ENCODE measurements at regions not wholly inside any gene's neighbourhood (a gene's known extent, or its start where the extent isn't known, plus 50 kb on each side); places are given as distances from the start of the nearest gene placed in this dataset.

DNA sequence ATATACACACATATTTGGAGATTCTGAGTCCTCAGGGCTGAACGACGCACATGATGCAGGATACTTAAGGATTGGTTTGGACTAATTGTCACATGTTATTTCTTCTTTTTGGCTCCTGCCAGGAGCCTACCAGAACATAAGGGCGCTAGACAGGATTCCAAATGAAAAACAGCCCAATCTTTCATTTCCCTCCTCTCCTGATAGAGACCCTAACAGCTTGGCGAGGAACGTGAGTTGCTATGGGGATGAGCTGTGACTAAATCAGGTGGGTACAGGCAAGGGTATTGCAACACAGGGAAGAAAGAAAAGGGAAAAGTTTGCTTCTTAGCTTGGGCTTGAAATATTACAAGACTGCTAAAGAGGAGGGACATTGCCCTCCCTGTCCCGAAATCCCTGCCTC lies 109.9 kb downstream of the AIPL1 start:
- ATAC-seq: no peak
- TF ChIP-seq, protein P1, sequence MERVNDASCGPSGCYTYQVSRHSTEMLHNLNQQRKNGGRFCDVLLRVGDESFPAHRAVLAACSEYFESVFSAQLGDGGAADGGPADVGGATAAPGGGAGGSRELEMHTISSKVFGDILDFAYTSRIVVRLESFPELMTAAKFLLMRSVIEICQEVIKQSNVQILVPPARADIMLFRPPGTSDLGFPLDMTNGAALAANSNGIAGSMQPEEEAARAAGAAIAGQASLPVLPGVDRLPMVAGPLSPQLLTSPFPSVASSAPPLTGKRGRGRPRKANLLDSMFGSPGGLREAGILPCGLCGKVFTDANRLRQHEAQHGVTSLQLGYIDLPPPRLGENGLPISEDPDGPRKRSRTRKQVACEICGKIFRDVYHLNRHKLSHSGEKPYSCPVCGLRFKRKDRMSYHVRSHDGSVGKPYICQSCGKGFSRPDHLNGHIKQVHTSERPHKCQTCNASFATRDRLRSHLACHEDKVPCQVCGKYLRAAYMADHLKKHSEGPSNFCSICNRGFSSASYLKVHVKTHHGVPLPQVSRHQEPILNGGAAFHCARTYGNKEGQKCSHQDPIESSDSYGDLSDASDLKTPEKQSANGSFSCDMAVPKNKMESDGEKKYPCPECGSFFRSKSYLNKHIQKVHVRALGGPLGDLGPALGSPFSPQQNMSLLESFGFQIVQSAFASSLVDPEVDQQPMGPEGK (CRISPR knock-in tag; IDR thresholded peaks at IDR 0.05; ENCODE audit: borderline replicate concordance): no peak
- TF ChIP-seq RARB (CRISPR knock-in tag; IDR thresholded peaks at IDR 0.05): no peak
- TF ChIP-seq ZC3H10 (CRISPR knock-in tag; IDR thresholded peaks at IDR 0.05): no peak
- no peak for TF ChIP-seq TCF4 (CRISPR knock-in tag; IDR thresholded peaks at IDR 0.05; ENCODE audit: borderline replicate concordance)
- no peak for TF ChIP-seq TOX (CRISPR knock-in tag; IDR thresholded peaks at IDR 0.05; ENCODE audit: borderline replicate concordance)
- no peak for TF ChIP-seq OSR1 (CRISPR knock-in tag; IDR thresholded peaks at IDR 0.05)
- TF ChIP-seq, protein P2, sequence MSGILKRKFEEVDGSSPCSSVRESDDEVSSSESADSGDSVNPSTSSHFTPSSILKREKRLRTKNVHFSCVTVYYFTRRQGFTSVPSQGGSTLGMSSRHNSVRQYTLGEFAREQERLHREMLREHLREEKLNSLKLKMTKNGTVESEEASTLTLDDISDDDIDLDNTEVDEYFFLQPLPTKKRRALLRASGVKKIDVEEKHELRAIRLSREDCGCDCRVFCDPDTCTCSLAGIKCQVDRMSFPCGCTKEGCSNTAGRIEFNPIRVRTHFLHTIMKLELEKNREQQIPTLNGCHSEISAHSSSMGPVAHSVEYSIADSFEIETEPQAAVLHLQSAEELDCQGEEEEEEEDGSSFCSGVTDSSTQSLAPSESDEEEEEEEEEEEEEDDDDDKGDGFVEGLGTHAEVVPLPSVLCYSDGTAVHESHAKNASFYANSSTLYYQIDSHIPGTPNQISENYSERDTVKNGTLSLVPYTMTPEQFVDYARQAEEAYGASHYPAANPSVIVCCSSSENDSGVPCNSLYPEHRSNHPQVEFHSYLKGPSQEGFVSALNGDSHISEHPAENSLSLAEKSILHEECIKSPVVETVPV (CRISPR knock-in tag; IDR thresholded peaks at IDR 0.05): no peak
- TF ChIP-seq, protein P3, sequence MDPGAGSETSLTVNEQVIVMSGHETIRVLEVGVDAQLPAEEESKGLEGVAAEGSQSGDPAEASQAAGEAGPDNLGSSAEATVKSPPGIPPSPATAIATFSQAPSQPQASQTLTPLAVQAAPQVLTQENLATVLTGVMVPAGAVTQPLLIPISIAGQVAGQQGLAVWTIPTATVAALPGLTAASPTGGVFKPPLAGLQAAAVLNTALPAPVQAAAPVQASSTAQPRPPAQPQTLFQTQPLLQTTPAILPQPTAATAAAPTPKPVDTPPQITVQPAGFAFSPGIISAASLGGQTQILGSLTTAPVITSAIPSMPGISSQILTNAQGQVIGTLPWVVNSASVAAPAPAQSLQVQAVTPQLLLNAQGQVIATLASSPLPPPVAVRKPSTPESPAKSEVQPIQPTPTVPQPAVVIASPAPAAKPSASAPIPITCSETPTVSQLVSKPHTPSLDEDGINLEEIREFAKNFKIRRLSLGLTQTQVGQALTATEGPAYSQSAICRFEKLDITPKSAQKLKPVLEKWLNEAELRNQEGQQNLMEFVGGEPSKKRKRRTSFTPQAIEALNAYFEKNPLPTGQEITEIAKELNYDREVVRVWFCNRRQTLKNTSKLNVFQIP (CRISPR knock-in tag; IDR thresholded peaks at IDR 0.05; ENCODE audit: borderline replicate concordance, low read depth): no peak
- TF ChIP-seq ZFP30 (CRISPR knock-in tag; IDR thresholded peaks at IDR 0.05): no peak
- no peak for TF ChIP-seq ZNF8 (CRISPR knock-in tag; IDR thresholded peaks at IDR 0.05)
- TF ChIP-seq PPARA (CRISPR knock-in tag; IDR thresholded peaks at IDR 0.05; ENCODE audit: borderline replicate concordance): no peak
- TF ChIP-seq, protein P4, sequence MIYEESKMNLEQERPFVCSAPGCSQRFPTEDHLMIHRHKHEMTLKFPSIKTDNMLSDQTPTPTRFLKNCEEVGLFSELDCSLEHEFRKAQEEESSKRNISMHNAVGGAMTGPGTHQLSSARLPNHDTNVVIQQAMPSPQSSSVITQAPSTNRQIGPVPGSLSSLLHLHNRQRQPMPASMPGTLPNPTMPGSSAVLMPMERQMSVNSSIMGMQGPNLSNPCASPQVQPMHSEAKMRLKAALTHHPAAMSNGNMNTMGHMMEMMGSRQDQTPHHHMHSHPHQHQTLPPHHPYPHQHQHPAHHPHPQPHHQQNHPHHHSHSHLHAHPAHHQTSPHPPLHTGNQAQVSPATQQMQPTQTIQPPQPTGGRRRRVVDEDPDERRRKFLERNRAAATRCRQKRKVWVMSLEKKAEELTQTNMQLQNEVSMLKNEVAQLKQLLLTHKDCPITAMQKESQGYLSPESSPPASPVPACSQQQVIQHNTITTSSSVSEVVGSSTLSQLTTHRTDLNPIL (CRISPR knock-in tag; IDR thresholded peaks at IDR 0.05; ENCODE audit: low read depth): no peak
- no peak for TF ChIP-seq GLIS3 (CRISPR knock-in tag; IDR thresholded peaks at IDR 0.05)
- TF ChIP-seq ARNTL (CRISPR knock-in tag; IDR thresholded peaks at IDR 0.05; ENCODE audit: borderline replicate concordance, low read depth): no peak
- TF ChIP-seq ISL1 (CRISPR knock-in tag; IDR thresholded peaks at IDR 0.05): no peak
- TF ChIP-seq ZNF70 (CRISPR knock-in tag; IDR thresholded peaks at IDR 0.05): no peak
- no peak for TF ChIP-seq CSDC2 (CRISPR knock-in tag; IDR thresholded peaks at IDR 0.05)

DNA sequence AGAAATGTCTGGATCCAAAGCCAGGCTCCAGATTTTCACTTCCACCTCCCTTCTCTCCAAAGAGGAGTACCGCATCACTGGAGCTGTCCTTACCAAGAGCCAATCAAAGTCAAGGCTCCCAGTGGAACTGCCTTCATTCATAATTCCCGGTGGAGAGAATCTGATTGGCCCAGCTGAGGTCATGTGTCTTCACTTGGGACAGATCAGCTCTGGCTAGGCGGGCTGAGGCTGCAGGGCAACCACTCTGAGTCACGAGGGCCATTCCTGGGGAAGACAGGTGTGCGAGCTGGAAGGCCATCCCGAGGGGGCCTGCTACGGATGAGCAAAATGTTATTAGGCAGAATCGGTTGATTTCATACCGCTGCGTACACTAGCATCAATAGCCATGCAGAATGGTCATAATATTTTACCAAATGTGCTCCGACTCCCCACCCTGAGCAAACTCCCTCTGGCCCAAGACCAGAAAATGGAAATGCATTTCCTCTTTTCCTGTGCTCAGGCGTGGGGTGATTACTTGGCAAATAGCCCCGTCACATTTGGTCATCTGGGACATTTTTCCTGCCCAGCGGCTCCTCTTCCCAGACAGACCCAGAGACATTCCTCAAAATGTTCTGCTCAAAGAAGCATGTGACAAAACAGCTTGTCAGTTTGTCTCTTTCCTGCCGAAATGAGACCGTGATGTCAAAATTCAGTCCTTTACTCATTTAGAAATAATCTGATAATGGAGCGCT lies 111.1 kb downstream of the AIPL1 start:
- ATAC-seq: 0 out of 3 replicates have a peak, but pooled peaks have one; percentile 33
- TF ChIP-seq ZC3H10 (CRISPR knock-in tag; IDR thresholded peaks at IDR 0.05): no peak
- TF ChIP-seq BACH2 (CRISPR knock-in tag; IDR thresholded peaks at IDR 0.05; ENCODE audit: borderline replicate concordance): no peak
- TF ChIP-seq, protein P4 (CRISPR knock-in tag; IDR thresholded peaks at IDR 0.05; ENCODE audit: low read depth): no peak
- no peak for TF ChIP-seq TCF4 (CRISPR knock-in tag; IDR thresholded peaks at IDR 0.05; ENCODE audit: borderline replicate concordance)
- TF ChIP-seq ZNF8 (CRISPR knock-in tag; IDR thresholded peaks at IDR 0.05): no peak
- no peak for TF ChIP-seq ZNF565 (CRISPR knock-in tag; conservative IDR thresholded peaks at IDR 0.05; ENCODE audit: low read depth)
- TF ChIP-seq, protein P5, sequence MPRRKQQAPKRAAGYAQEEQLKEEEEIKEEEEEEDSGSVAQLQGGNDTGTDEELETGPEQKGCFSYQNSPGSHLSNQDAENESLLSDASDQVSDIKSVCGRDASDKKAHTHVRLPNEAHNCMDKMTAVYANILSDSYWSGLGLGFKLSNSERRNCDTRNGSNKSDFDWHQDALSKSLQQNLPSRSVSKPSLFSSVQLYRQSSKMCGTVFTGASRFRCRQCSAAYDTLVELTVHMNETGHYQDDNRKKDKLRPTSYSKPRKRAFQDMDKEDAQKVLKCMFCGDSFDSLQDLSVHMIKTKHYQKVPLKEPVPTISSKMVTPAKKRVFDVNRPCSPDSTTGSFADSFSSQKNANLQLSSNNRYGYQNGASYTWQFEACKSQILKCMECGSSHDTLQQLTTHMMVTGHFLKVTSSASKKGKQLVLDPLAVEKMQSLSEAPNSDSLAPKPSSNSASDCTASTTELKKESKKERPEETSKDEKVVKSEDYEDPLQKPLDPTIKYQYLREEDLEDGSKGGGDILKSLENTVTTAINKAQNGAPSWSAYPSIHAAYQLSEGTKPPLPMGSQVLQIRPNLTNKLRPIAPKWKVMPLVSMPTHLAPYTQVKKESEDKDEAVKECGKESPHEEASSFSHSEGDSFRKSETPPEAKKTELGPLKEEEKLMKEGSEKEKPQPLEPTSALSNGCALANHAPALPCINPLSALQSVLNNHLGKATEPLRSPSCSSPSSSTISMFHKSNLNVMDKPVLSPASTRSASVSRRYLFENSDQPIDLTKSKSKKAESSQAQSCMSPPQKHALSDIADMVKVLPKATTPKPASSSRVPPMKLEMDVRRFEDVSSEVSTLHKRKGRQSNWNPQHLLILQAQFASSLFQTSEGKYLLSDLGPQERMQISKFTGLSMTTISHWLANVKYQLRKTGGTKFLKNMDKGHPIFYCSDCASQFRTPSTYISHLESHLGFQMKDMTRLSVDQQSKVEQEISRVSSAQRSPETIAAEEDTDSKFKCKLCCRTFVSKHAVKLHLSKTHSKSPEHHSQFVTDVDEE (CRISPR knock-in tag; IDR thresholded peaks at IDR 0.05): no peak
- TF ChIP-seq PPARA (CRISPR knock-in tag; IDR thresholded peaks at IDR 0.05; ENCODE audit: borderline replicate concordance): no peak
- TF ChIP-seq, protein P1 (CRISPR knock-in tag; IDR thresholded peaks at IDR 0.05; ENCODE audit: borderline replicate concordance): no peak
- no peak for TF ChIP-seq GLIS3 (CRISPR knock-in tag; IDR thresholded peaks at IDR 0.05)
- no peak for TF ChIP-seq ZFP3 (CRISPR knock-in tag; IDR thresholded peaks at IDR 0.05)
- TF ChIP-seq RARB (CRISPR knock-in tag; IDR thresholded peaks at IDR 0.05): no peak
- TF ChIP-seq ZNF70 (CRISPR knock-in tag; IDR thresholded peaks at IDR 0.05): no peak
- TF ChIP-seq ARNTL (CRISPR knock-in tag; IDR thresholded peaks at IDR 0.05; ENCODE audit: borderline replicate concordance, low read depth): no peak
- TF ChIP-seq CSDC2 (CRISPR knock-in tag; IDR thresholded peaks at IDR 0.05): no peak

Measured in SK-N-SH treated with all-trans-retinoic acid at 6 μM for 48 hours (cell line).